ENCODE measurements at regions not wholly inside any gene's neighbourhood (a gene's known extent, or its start where the extent isn't known, plus 50 kb on each side); places are given as distances from the start of the nearest gene placed in this dataset.

DNA sequence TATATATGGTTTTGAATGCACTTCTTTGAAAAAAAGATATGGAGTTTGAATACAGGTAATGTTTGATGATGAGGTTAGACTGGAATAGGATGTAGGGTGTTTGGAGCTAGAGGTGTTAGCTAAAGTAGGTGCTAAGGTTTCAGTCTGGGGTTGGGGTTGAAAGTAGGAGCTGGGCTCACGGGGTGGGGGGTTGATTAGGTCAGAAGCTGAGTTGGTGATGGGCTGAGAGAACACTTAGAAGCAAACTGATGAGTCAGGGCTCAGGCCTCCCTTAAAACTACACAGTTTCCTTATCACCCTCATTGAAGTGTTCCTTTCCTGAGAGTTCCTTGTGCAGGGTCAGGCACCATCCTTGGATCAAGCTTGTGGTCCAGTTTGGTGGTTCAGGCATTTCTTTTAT, 308.8 kb upstream of the ADAMTS16 start:
- CTCF ChIA-PET: no interaction called here
- no peaks in the 10 kb centered on the region for H3K4me1 Mint-ChIP-seq
- no peaks in the 10 kb centered on the region for H3K36me3 Mint-ChIP-seq (ENCODE audit: low read depth)
- intact Hi-C loops (cut with micrococcal nuclease): no loop called here
- no peaks in the 10 kb centered on the region for H3K27me3 Mint-ChIP-seq
- H3K27ac Mint-ChIP-seq: no peak overlapping the region
- H3K9me3 Mint-ChIP-seq: peaks cover 3% of the 10 kb centered on the region
- no peak for ATAC-seq (ENCODE audit: low read depth)
- no peak for DNase-seq
- POLR2A ChIA-PET: no interaction called here
- H3K4me3 Mint-ChIP-seq: no peak overlapping the region
- TF ChIP-seq, protein P1, sequence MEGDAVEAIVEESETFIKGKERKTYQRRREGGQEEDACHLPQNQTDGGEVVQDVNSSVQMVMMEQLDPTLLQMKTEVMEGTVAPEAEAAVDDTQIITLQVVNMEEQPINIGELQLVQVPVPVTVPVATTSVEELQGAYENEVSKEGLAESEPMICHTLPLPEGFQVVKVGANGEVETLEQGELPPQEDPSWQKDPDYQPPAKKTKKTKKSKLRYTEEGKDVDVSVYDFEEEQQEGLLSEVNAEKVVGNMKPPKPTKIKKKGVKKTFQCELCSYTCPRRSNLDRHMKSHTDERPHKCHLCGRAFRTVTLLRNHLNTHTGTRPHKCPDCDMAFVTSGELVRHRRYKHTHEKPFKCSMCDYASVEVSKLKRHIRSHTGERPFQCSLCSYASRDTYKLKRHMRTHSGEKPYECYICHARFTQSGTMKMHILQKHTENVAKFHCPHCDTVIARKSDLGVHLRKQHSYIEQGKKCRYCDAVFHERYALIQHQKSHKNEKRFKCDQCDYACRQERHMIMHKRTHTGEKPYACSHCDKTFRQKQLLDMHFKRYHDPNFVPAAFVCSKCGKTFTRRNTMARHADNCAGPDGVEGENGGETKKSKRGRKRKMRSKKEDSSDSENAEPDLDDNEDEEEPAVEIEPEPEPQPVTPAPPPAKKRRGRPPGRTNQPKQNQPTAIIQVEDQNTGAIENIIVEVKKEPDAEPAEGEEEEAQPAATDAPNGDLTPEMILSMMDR (IDR thresholded peaks at IDR 0.05): no peak

DNA sequence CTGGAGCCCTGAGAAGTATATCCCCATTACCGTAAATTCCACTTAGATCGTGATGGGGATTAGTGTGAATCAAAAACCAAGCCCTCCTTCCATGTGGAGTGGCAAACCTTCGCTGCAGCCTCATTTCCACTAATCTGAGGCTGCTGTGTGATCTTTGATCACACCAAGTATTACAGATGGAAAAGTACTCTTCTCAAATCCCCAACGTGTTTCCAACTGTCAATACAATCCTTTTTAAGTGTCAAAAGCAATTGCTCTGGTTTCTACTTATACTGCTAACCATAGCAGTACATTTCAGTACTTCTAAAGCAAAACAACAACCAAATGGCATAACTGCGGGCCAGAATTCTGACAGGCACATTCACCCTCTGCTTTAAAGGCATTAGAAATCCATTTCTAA, 307.7 kb upstream of the ADAMTS16 start:
- no peak overlapping the region for H3K4me3 Mint-ChIP-seq
- no peak for ATAC-seq (ENCODE audit: low read depth)
- POLR2A ChIA-PET: no interaction called here
- H3K9me3 Mint-ChIP-seq: peaks cover 3% of the 10 kb centered on the region
- TF ChIP-seq, protein P1 (IDR thresholded peaks at IDR 0.05): no peak
- CTCF ChIA-PET: no interaction called here
- no peak for DNase-seq
- no peaks in the 10 kb centered on the region for H3K4me1 Mint-ChIP-seq
- no peak overlapping the region for H3K27ac Mint-ChIP-seq
- no peaks in the 10 kb centered on the region for H3K36me3 Mint-ChIP-seq (ENCODE audit: low read depth)
- intact Hi-C loops (cut with micrococcal nuclease): no loop called here
- H3K27me3 Mint-ChIP-seq: no peaks in the 10 kb centered on the region

DNA sequence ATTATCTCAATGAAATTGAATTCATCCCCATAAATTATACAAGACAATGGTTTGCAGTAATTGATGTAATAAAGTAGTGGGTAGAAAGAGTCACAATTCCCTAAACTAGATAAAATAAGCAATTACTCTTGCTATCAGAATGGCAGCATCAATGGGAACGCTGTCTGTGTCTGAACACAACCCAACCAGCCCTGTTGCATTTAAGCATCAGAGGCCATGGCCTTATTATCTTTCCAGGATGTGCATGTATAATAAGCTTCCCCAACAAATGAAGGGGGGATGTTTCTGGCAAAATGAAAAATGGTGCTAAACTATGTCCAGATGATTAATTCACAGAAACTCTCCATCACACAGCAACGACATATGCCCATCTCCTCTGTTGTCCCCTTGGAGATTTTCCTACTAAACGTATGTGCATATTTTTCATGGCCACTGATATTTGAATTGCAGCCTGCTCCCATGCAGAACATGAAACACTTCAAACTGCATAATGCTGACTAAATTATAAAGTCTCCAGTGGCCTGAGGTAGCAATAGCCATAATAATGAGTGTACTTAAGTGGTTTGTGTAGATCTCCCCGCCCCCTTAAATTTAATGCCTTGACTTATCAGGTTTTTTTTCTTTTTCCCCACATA, 306.9 kb upstream of the ADAMTS16 start:
- no peak for DNase-seq
- Mint-ChIP-seq H3K4me3 (no peak overlapping the region), H3K36me3 (ENCODE audit: low read depth) (no peaks in the 10 kb centered on the region), H3K9me3 (peaks cover 3% of the 10 kb centered on the region), H3K4me1 (no peaks in the 10 kb centered on the region), H3K27me3 (no peaks in the 10 kb centered on the region), H3K27ac (no peak overlapping the region)
- ChIA-PET CTCF (no interaction called here), POLR2A (no interaction called here)
- TF ChIP-seq, protein P1 (IDR thresholded peaks at IDR 0.05): no peak
- intact Hi-C loops (cut with micrococcal nuclease): no loop called here
- no peak for ATAC-seq (ENCODE audit: low read depth)

DNA sequence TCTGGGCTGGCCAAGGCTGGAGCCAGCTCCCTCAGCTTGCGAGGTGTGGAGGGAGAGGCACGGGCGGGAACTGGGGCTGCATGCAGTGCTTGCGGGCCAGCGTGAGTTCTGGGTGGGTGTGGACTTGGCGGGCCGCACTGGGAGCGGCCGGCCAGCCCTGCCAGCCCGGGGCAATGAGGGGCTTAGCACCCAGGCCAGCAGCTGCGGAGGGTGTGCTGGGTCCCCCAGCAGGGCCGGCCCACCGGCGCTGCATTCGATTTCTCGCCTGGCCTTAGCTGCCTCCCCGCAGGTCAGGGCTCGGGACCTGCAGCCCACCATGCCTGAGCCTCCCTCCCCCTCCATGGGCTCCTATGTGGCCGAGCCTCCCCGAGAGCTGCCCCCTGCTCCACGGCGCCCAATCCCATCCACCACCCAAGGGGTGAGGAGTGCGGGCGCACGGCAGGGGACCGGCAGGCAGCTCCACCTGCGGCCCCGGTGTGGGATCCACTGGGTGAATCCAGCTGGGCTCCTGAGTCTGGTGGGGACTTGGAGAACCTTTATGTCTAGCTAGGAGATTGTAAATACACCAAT, 302.6 kb upstream of the ADAMTS16 start:
- no peaks in the 10 kb centered on the region for H3K4me1 Mint-ChIP-seq
- no peaks in the 10 kb centered on the region for H3K27me3 Mint-ChIP-seq
- POLR2A ChIA-PET: no interaction called here
- TF ChIP-seq, protein P1 (IDR thresholded peaks at IDR 0.05): no peak
- H3K36me3 Mint-ChIP-seq (ENCODE audit: low read depth): no peaks in the 10 kb centered on the region
- ATAC-seq (ENCODE audit: low read depth) (no peak), DNase-seq (no peak)
- intact Hi-C loops (cut with micrococcal nuclease): no loop called here
- no peak overlapping the region for H3K27ac Mint-ChIP-seq
- H3K9me3 Mint-ChIP-seq: peaks cover 9% of the 10 kb centered on the region
- CTCF ChIA-PET: no interaction called here
- no peak overlapping the region for H3K4me3 Mint-ChIP-seq

DNA sequence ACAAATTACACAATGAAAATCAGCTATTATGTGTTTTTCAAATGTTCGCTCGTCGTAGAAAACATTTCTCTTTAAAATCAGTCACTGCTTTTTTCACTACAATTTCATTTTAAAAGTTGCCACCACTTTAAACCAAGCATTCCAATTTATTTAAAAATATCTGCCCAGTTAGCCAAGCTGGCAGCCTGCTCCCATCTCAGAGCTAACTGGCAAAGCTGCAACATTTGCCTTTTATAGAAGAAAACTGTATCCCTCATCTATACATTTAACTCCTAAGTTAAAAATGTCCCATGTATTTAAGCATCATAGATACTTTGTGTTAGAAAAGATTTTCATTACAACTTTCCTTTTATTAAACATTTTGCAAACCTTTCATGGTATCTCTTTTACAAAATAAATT, 294.9 kb upstream of the ADAMTS16 start:
- ChIA-PET CTCF (no interaction called here), POLR2A (no interaction called here)
- Mint-ChIP-seq H3K27ac (no peak overlapping the region), H3K36me3 (ENCODE audit: low read depth) (no peaks in the 10 kb centered on the region), H3K9me3 (peaks cover 15% of the 10 kb centered on the region), H3K27me3 (no peaks in the 10 kb centered on the region), H3K4me3 (no peak overlapping the region), H3K4me1 (no peaks in the 10 kb centered on the region)
- TF ChIP-seq, protein P1 (IDR thresholded peaks at IDR 0.05): no peak
- intact Hi-C loops (cut with micrococcal nuclease): no loop called here
- ATAC-seq (ENCODE audit: low read depth): no peak
- no peak for DNase-seq

Data from activated B cell treated with CpG ODN at 0.5 μM for 24 hours (primary cell).